ENCODE measurements at regions not wholly inside any gene's neighbourhood (a gene's known extent, or its start where the extent isn't known, plus 50 kb on each side); places are given as distances from the start of the nearest gene placed in this dataset.

DNA sequence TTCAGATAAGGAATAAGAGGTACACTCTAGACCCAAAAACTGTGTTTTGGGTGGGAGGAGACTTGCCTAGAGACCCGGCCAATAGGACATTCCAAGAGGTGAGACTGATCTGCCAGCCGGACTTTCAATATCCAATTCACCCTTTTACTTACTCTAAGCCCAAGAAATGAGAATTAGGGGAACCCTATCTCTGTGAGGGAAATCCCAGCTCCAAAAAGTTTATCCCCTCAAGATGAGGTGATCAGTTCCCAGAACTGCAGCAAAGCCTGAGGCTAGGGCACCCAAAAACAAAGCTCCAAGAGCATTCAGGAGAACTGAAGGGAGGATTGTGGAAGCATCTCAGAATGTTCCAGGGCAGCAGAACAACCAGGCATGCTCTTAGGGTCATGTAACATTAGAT is 251.7 kb downstream of the PTTG2 start:
- FAIRE-seq (no peak), DNase-seq (no peak)
- intact Hi-C loops (cut with DNase I) = no loop called here
- H3K36me3 ChIP-seq (ENCODE audit: control insufficient read depth in 2 of 3, insufficient read depth in 3 of 3, low read length in 3 of 3) = no peaks in the 10 kb centered on the region
- TF ChIP-seq CTCF (IDR thresholded peaks at IDR 0.05; ENCODE audit: borderline replicate concordance, extremely low read depth, insufficient read depth) = no peak
- no peaks in the 10 kb centered on the region for H3K9me3 ChIP-seq (ENCODE audit: control insufficient read depth in 2 of 3, insufficient read depth in 1 of 3, low read length in 3 of 3)
- H3K4me1 ChIP-seq (ENCODE audit: control insufficient read depth in 2 of 3, insufficient read depth in 2 of 3, low read depth in 1 of 3, low read length in 3 of 3) = peaks cover 0 to 4% (median 0%) of the 10 kb centered on the region in 3 donors
- H3K27ac ChIP-seq (ENCODE audit: low read depth in 2 of 2, low read length in 2 of 2) = no peak overlapping the region
- no peak overlapping the region for H3K4me3 ChIP-seq (ENCODE audit: low read length in 3 of 3)
- no peak overlapping the region for H3K9ac ChIP-seq (ENCODE audit: low read length in 3 of 3)
- no peaks in the 10 kb centered on the region for H3K27me3 ChIP-seq (ENCODE audit: control insufficient read depth, insufficient read depth, low read length)

DNA sequence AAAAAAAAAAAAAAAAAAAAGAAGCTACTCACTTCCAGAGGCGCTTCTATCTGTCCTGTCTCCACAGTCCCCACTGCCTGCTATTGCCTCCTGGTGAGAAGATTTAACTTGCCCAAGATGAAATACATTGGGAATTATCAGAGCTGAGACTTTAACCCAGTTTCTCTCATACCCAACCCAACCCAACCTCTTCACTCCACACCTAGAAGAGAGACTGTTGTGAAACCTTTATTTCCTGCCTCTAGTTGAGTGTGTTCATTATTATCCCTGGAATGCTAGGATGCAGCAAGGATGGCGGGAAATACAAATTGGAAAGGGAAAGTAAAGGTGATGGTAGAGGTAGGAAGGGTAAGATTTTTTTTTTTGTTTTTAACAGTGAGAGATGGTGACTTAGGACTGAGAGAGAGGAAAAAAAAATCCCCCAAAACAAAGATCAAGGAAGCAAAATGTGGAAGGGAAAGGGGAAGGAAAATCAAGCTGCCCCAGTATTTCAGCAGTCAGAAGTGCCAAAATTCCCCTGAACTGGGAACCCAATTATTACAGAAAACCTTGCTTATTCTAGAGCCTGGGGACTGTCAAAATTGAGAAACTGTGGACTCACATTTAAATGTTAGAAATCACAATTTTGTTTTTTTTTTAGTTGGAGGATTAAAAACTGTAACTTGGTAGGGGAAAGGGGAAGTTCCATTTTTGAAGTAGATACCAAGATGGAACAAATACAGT is 253.0 kb downstream of the PTTG2 start:
- Histone ChIP-seq H3K4me3 (ENCODE audit: low read length in 3 of 3) (no peak overlapping the region), H3K36me3 (ENCODE audit: control insufficient read depth in 2 of 3, insufficient read depth in 3 of 3, low read length in 3 of 3) (no peaks in the 10 kb centered on the region), H3K27me3 (ENCODE audit: control insufficient read depth, insufficient read depth, low read length) (no peaks in the 10 kb centered on the region), H3K9me3 (ENCODE audit: control insufficient read depth in 2 of 3, insufficient read depth in 1 of 3, low read length in 3 of 3) (no peaks in the 10 kb centered on the region), H3K27ac (ENCODE audit: low read depth in 2 of 2, low read length in 2 of 2) (no peak overlapping the region), H3K4me1 (ENCODE audit: control insufficient read depth in 2 of 3, insufficient read depth in 2 of 3, low read depth in 1 of 3, low read length in 3 of 3) (peaks cover 0 to 4% (median 0%) of the 10 kb centered on the region in 3 donors), H3K9ac (ENCODE audit: low read length in 3 of 3) (no peak overlapping the region)
- intact Hi-C loops (cut with DNase I) = no loop called here
- no peak for DNase-seq
- TF ChIP-seq CTCF (IDR thresholded peaks at IDR 0.05; ENCODE audit: borderline replicate concordance, extremely low read depth, insufficient read depth) = no peak
- FAIRE-seq = no peak

DNA sequence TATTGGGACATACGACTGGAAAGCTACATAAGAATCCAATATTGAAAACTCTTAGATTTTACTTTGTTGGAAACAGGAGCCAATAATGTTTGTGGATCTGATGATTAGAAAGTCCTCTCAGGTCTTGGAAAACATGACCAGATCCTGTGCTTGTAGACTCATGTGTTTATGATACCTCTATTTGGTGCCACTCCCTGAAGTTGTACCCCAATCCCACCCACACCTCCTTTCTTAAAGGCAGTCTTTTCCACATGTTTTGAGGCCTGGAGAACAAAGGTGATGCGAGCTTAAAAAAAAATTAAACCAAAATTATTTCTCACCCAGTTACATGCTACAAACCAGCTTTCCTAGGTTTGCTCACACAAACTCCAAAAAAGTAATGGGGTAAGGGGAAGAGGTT is 262.7 kb downstream of the PTTG2 start:
- DNase-seq (no peak), FAIRE-seq (no peak)
- TF ChIP-seq CTCF (IDR thresholded peaks at IDR 0.05; ENCODE audit: borderline replicate concordance, extremely low read depth, insufficient read depth) = no peak
- intact Hi-C loops (cut with DNase I) = no loop called here
- Histone ChIP-seq H3K9ac (ENCODE audit: low read length in 3 of 3) (no peak overlapping the region), H3K4me1 (ENCODE audit: control insufficient read depth in 2 of 3, insufficient read depth in 2 of 3, low read depth in 1 of 3, low read length in 3 of 3) (peaks cover 10 to 21% (median 14%) of the 10 kb centered on the region in 3 donors), H3K9me3 (ENCODE audit: control insufficient read depth in 2 of 3, insufficient read depth in 1 of 3, low read length in 3 of 3) (no peaks in the 10 kb centered on the region), H3K27me3 (ENCODE audit: control insufficient read depth, insufficient read depth, low read length) (no peaks in the 10 kb centered on the region), H3K27ac (ENCODE audit: low read depth in 2 of 2, low read length in 2 of 2) (no peak overlapping the region), H3K4me3 (ENCODE audit: low read length in 3 of 3) (no peak overlapping the region), H3K36me3 (ENCODE audit: control insufficient read depth in 2 of 3, insufficient read depth in 3 of 3, low read length in 3 of 3) (no peaks in the 10 kb centered on the region)

DNA sequence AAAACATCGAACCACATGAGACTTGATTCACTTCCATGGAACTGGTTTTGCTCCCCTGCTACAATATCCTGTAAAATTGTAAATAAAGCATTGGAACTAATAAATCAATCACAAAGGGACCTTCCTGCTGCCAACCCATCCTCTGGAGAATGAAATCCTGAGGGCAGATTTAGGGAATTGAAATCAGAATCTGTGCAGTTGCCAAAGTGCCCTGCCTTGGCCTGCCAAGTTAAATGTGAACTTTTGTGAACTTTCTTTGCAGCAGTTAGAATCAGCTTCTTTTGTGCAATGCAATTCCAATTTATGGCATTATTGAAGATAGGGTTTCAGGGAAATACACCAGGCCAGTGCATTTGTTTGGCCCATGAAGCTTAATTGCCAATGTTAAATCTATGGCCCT is 263.1 kb downstream of the PTTG2 start:
- no peak for DNase-seq
- FAIRE-seq = no peak

More for the DNA sequence above, 263.1 kb downstream of the PTTG2 start:
- Histone ChIP-seq H3K9ac (ENCODE audit: low read length in 3 of 3) (no peak overlapping the region), H3K9me3 (ENCODE audit: control insufficient read depth in 2 of 3, insufficient read depth in 1 of 3, low read length in 3 of 3) (no peaks in the 10 kb centered on the region), H3K27ac (ENCODE audit: low read depth in 2 of 2, low read length in 2 of 2) (no peak overlapping the region), H3K4me1 (ENCODE audit: control insufficient read depth in 2 of 3, insufficient read depth in 2 of 3, low read depth in 1 of 3, low read length in 3 of 3) (peaks cover 10 to 21% (median 14%) of the 10 kb centered on the region in 3 donors), H3K27me3 (ENCODE audit: control insufficient read depth, insufficient read depth, low read length) (no peaks in the 10 kb centered on the region), H3K4me3 (ENCODE audit: low read length in 3 of 3) (peak overlapping the region in 1 of 3 donors; percentile 18), H3K36me3 (ENCODE audit: control insufficient read depth in 2 of 3, insufficient read depth in 3 of 3, low read length in 3 of 3) (no peaks in the 10 kb centered on the region)
- intact Hi-C loops (cut with DNase I) = no loop called here
- no peak for TF ChIP-seq CTCF (IDR thresholded peaks at IDR 0.05; ENCODE audit: borderline replicate concordance, extremely low read depth, insufficient read depth)

Measured in kidney (tissue), 13 donors.